HG03378 (cell line): ENCODE measurements at regions not wholly inside any gene's neighbourhood (a gene's known extent, or its start where the extent isn't known, plus 50 kb on each side); places are given as distances from the start of the nearest gene placed in this dataset.

Source experiments
- ATAC-seq: cut with Tn5 transposase; IDR thresholded peaks from one replicate; pipeline ENCODE4 v1.9.1; 2021; ENCODE audit warnings: mild to moderate bottlenecking, moderate library complexity; ENCODE audit not compliant: unreplicated experiment

- no peak for ATAC-seq
Measured at GRCh38 chr16:65545413-65545956, 423.6 kb upstream of the CDH11 start.

- no peak for ATAC-seq
Measured at GRCh38 chr16:65543781-65544740, 422.2 kb upstream of the CDH11 start.

- no peak for ATAC-seq
Measured at GRCh38 chr16:65541646-65542045, 419.8 kb upstream of the CDH11 start.

DNA sequence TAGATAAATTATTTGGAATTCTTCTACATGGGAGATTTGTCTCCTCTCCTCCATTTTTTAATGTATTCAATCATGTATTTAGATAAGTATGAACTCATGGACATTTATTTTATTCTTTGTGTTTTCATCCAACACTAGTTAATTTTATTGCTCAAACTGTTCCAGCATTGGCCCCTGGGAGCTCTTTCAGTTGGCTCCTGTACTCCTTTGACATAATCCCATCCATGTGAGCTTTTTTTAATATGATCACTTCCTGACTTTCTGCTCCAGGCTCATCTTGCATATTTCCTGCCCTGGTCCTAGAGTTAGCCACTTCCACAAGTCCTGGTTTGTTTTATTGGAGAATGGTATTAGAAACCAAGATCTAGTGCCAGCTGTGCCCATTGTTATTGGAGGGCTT, 419.0 kb upstream of the CDH11 start:
- ATAC-seq = no peak

- no peak for ATAC-seq
Measured at GRCh38 chr16:65538976-65539375, 417.1 kb upstream of the CDH11 start.

DNA sequence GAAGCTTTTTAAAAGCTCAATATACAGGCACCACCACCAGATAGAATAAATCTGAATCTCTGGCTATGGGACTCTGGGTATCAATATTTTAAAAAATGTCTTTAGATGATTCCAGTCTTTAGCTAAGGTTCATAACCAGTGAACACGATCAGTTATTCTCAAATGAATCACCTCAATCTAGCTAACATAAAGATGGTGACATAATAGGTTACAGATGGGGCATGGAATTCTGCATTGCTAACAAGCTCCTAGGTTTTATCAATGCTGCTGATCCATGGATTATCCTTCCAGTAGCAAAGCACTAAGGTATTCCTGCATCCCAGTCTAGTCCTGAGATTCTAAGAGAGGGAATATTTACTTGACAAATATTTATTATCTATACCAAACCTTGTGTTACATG, 415.5 kb upstream of the CDH11 start:
- no peak for ATAC-seq

DNA sequence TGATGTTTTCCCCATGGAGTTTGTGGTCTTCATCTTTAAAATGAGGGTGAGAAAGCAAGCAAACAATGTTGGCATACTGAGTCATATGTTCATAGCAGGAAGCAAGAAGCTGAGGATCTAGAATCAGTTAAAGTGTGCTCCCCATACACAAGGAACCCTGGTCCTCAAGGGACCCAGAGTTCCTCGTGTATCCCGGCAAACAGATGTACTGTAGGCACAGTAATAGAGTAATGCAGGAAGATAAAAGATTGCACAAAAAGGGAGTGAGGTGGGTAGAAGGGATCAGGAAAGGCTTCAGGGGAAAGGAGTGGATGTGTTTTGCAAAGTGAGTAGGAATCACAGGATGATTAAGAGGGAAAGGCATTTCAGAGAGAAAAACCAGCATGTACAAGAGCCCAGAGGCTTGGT, 412.3 kb upstream of the CDH11 start:
- ATAC-seq = no peak

GRCh38 chr16:65532846-65533245, 411.0 kb upstream of the CDH11 start:
- no peak for ATAC-seq

DNA sequence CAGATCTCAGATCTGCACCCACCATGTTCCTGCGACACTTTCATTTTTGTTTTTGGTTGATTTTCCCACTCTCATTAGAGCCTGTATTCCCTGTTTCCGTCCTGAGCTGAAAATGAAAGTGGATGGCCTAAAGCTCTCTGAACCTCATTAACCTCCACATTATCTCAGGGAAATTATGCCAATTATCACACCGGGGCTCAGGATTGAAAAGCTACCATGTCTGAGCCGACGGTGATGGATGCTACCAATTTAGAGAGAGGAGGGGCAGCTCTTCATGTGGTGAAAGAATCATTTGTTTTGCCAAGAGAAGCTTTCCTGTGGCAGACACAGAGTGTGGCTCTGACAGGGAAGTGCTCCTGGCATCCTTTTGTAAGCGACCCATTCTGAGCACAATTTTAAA, 410.4 kb upstream of the CDH11 start:
- no peak for ATAC-seq

- ATAC-seq = no peak
Measured at GRCh38 chr16:65531475-65531874, 409.6 kb upstream of the CDH11 start.

- no peak for ATAC-seq
Measured at GRCh38 chr16:65525707-65526106, 403.8 kb upstream of the CDH11 start.

DNA sequence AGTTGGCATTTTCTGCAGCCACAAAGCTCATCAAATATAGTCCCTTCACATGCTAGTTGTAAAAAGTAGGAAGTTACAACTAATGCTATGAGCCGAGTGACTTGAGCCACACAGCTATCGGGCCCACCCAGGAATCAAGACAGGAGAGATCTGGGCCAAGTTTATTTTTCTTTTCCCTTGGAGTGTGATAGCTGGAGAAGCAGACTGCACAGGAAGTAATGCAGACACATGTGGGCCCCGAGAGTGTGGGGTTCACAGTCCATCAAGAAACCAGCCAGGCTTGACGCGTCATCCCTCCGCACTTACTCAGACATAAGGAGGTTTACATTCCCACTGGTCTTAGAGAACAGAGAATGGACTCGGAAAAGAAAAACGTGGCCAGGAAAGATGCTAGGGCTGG, 403.1 kb upstream of the CDH11 start:
- no peak for ATAC-seq

GRCh38 chr16:65524231-65524630, 402.4 kb upstream of the CDH11 start:
- no peak for ATAC-seq

- ATAC-seq = no peak
Measured at GRCh38 chr16:65523283-65523944, 401.6 kb upstream of the CDH11 start.

DNA sequence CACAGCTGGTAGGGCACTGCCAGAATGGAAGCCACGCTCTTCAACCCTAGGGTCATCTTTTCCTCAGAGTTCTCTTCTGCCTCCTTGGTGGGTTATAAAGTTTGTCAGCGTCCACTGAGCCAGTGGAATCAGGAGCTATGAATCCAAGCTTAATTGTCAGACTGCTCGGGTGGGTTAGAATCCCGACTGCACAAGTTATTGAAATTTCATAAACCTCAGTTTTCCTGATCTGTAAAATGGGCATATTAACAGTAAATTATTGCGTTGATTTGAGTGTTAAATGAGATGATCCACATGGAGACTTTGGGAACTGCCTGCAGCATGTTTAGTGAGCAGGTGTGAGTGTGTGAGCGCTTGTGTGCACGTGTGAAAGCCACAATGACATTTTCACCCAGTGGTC, 400.5 kb upstream of the CDH11 start:
- no peak for ATAC-seq

DNA sequence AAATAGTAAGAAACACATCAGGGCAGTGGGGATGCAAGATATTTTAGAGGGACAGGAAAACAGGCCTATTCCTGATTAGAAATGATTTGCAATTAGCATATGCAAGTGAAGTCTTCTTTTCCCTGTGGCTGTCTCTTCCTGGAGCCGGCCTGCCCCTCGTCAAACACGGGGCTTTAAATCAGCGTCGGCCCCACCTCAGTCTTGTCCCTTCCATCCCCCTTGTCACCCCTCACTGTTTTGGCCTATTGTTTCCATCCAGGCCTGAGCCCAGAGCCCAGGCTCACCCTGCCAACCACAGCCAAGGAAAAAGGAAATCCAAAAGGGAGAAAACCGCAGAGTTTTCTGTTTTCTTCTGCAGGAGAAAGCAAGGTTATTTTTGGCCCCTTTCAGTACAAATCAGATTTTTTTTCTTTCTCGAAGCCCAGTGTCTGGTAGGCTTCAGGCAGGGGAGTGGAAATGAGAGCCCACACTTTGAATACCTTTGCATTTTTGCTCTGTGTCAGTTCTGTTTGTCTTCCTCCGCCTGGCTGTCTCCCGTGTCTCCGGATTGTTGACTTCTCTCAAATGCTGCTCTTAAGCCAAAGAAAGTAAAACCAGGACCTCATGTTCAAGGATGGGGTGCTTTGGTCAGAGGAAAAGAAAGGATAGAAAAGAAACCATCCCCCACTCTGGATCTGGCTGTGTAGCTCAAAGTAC, 399.9 kb upstream of the CDH11 start:
- ATAC-seq = no peak

GRCh38 chr16:65519402-65519801, 397.5 kb upstream of the CDH11 start:
- no peak for ATAC-seq

GRCh38 chr16:65515193-65515592, 393.3 kb upstream of the CDH11 start:
- ATAC-seq = no peak

DNA sequence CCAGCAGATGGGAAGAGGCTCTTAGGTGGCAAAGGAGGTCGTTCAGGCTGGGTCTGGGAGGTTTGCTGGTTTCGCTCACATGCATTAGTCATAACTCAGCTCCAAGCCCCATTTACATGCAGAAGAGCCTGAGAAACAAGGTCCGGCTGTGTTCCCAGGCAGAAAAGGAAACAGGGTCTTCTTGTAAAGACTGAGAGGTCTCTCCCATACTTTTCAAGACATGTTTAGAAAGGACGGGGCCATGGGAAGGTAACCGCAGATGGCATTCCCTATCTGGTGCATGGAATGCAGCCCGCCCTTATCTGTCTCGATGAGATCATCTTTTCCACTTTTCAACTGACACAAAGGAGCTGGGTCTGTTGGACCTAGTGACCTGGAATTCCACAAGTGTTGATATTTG, 389.0 kb upstream of the CDH11 start:
- ATAC-seq = no peak

DNA sequence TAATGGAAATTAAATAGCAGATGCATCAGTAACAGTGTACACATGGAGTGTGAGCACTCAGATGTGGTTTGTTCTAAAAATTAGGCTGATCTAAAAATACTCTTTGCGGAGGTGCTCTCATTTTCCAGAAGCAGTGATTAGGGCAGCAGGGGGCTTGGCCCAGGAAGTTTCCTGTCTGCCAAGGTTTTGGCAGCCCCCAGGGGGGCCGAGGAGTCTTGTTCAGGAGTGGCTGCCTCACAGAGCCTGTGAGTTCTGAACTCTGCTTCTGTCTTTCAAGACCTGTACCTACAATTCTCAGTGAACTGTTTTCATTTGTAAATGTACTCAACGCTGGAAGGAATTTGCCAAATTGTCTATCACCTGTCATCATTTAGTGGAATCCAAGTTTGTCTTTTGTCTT, 388.4 kb upstream of the CDH11 start:
- ATAC-seq = no peak

- no peak for ATAC-seq
Measured at GRCh38 chr16:65509172-65509571, 387.3 kb upstream of the CDH11 start.
